LNCAP (cell line): ENCODE measurements at regions not wholly inside any gene's neighbourhood (a gene's known extent, or its start where the extent isn't known, plus 50 kb on each side); places are given as distances from the start of the nearest gene placed in this dataset.

Experiments
- TF ChIP-seq, protein P1 (sequence below): fragments of 450-650 bp; IDR thresholded peaks from 2 replicates; pipeline ENCODE4 v1.5.1; 2017; ENCODE audit warnings: mild to moderate bottlenecking

DNA sequence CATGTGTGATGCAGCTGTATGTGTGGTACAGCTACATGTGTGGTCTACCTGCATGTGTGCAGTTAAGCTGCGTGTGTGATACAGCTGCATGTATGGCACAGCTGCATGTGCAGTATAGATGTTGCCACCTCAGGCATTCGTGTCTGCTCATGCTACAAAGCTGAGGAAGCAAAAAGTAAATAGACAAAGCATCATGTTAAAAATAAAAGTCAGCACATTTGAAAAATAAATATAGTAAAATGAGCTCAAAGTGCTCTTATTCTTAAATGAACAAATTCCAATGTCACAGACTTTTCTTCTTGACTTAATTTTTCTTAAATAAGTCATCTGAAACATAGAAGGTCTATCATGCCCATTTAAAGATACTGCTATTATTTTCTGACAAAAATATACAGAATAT is 519.3 kb upstream of the SOX11 start:
- TF ChIP-seq, protein P1, sequence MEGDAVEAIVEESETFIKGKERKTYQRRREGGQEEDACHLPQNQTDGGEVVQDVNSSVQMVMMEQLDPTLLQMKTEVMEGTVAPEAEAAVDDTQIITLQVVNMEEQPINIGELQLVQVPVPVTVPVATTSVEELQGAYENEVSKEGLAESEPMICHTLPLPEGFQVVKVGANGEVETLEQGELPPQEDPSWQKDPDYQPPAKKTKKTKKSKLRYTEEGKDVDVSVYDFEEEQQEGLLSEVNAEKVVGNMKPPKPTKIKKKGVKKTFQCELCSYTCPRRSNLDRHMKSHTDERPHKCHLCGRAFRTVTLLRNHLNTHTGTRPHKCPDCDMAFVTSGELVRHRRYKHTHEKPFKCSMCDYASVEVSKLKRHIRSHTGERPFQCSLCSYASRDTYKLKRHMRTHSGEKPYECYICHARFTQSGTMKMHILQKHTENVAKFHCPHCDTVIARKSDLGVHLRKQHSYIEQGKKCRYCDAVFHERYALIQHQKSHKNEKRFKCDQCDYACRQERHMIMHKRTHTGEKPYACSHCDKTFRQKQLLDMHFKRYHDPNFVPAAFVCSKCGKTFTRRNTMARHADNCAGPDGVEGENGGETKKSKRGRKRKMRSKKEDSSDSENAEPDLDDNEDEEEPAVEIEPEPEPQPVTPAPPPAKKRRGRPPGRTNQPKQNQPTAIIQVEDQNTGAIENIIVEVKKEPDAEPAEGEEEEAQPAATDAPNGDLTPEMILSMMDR: no peak

DNA sequence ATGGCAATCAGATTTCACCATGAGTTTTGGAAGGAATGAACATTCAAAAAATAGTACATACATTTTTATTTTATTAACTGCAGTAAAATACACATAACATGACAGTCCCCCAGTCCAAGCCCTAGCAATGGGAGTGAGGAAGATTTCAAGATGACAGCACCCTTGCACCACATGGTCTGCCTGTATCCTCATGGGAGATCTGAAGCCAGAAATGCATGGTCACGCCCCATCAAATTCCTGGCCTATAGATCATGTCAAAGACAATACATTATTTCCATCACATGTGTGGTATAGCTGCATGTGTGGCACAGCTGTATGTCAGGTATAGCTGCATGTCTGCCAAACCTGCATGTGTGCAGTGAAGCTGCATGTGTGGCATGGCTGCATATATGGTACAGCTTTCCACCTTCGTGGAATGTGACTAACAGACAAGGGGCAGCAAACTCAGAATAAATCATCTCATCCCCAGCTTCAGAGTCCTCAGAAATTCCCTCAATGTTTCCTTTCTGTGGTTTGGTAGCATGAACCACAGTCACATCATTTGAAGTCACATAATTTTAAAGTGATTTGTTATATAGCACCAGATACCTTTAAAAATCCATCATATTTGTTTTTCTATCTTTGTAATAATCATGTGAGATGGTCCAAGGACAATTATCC is 518.2 kb upstream of the SOX11 start:
- TF ChIP-seq, protein P1: no peak

DNA sequence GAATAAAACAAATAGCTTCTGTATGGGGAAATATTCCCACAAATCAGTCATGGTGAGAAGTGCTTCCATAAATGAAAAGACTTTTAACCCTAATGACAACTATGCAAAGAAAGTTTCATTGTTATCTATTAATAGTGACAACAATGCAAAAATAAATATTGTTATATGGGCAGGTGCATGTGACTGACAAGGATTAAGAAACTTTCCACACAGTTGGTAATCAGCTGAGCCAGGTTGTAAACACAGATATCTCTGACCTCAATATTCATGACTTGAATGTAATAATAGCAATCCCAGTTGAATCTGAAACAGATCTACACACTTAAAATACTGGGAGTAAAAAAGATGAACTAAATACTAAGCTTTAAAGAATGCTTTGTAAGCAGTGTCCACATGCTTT is 517.0 kb upstream of the SOX11 start:
- TF ChIP-seq, protein P1: no peak

DNA sequence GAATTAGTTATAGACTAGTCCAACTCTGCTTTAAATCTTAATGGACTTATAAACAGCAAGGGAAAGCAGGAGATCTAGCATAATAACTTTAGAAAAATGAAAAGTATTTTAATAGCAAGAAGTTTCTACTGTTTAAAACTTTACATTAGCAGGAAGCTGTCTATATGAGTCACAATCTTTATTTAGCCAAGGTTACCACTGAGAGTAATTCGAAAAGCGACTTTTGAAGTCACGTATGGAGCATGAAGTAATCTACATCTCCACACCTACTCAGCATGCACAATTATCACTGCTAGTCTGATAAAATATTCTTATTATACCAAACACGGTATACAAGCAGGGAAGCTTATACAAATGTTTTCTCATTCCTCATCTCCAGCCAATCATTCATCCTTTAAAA is 515.4 kb upstream of the SOX11 start:
- TF ChIP-seq, protein P1: no peak

DNA sequence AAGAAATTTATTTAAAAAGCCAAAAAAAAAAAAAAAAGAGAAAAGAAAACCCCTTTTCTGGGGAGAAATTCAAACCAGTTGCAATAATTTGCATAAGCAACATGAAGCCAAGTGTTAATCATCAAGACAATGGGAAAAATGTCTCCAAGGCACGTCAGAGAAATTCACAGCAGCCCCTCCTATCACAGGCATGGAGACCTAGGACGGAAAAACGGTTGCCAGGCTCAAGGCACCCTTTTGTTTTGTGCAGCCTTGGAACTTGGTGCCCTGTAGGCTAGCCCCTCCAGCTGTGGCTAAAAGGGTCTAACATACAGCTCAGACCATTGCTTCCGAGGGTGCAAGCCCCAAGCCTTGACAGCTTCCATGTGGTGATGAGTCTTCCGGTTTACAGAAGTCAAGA is 509.2 kb upstream of the SOX11 start:
- TF ChIP-seq, protein P1: no peak

DNA sequence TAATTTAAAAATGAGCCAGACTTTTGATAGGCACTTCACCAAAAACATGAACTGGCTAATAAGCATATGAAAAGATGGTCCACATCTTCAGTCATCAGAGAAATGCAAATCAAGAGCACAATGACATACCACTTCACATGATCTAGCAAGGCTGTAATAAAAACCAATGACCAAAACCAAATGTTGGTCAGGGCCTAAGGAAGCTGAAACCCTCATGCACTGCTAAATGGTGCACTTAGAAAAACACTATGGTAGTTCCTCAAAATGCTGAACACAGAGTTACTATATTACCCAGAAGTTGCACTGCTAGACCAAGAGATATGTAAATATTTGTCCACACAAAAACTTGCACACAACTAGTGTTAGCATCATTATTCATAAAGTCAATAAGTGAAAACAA is 504.9 kb upstream of the SOX11 start:
- TF ChIP-seq, protein P1: no peak

DNA sequence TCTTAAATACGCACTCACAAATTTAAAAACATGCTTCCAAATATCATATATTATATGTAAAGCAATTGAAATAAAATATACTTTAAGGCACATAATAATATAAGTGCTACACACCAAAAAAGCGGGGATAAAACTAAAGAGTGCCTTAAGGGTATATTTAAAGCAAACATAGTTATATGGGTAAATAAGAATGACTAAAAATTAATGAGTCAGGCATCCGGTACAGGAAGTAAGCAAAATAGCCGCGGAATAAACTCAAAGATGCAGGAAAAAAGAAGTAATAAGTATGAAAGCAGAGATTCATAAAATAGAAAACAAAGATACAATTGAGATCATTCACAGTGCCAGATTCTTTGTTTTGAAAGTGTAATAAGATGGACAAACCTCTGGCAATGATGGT is 503.5 kb upstream of the SOX11 start:
- TF ChIP-seq, protein P1: no peak

DNA sequence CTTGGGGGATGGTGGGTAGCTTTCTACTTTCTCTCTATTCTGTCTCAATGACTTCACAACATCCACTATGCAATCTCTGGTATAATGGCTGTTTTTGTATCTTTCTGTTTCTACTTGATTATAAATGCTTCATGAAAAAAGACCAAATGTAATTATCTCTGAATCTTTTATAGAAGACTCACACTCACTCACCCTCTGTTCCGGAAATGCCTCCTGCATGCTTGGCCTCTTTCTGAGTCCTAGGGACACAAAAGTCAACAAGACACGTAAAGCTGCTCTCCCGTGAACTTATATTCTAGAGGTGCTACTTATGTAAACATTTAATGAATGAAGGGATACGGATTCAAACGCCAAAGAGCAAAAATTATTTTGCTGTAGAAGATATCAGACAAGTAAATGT is 502.2 kb upstream of the SOX11 start:
- TF ChIP-seq, protein P1: no peak
